Inferior parietal cortex (tissue), 1 donor: ENCODE measurements at regions not wholly inside any gene's neighbourhood (a gene's known extent, or its start where the extent isn't known, plus 50 kb on each side); places are given as distances from the start of the nearest gene placed in this dataset.
"Not testable (repeated sequence)": the region's sequence is repeated elsewhere in the genome, so short reads cannot be mapped to it uniquely, and the experiment has no call there.

Experiments
- DNase-seq: peaks from one replicate; pipeline ENCODE4 v3.0.0-alpha.2; 2016; ENCODE audit errors: extremely low spot score

DNA sequence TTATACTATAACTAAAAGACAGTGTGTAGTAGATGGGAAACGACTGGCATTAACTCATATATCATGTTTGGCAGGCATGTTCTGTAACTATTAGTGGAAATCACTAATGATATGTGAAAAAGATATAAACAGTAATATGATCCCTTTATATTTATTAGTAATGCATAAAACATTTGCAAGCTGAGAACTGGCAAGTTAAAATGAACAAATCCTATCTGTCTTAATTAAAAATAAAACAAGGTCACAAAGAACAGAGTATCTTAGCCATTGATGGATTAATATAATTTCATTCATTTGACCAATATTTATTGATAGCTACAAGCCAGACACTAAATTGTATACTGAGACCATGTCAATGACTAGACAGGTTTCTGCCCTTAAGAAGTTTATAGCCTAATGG lies 154.5 kb downstream of the CRPPA start:
- DNase-seq = no peak

DNA sequence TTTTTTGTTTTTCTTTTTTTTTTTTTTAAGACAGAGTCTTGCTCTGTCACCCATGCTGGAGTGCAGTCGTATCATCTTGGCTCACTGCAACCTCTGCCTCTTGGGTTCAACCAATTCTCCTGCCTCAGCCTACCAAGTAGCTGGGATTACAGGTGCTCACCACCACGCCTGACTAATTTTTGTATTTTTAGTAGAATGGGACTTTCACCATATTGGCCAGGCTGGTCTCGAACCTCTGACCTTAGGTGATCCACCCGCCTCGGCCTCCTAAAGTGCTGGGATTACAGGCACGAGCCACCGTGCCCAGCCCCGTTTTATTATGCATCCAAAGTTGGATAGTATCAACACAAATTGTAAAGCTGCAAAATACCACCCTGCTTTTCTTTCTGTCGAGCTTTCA lies 154.9 kb downstream of the CRPPA start:
- DNase-seq = not testable (repeated sequence)

DNA sequence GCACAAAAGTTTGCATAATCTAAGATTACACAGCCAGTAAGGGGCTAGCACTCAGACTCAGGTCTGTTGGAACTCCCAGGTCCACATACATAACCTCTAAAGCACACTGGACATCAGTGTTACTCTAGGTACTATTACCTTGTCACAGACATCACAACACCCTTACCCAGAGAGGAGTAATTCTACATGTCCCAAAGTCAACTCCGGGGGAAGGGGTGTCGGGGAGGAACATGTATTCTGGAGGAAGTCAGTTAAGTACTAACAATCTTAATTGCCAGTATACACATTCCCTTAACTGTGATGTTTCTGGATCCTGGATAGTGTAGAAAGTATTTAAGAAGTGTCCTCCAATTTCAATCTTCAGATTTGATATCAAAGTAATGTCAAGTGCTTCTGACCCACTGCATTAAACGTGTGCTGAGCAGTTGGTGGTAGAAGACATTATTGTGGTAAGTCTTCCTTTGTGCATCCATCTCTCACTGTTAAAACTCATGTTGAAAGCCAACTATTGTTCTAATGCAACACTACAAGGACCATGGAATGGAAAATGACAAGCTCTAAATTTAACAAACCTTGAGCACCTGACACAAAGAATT lies 155.4 kb downstream of the CRPPA start:
- DNase-seq = no peak

DNA sequence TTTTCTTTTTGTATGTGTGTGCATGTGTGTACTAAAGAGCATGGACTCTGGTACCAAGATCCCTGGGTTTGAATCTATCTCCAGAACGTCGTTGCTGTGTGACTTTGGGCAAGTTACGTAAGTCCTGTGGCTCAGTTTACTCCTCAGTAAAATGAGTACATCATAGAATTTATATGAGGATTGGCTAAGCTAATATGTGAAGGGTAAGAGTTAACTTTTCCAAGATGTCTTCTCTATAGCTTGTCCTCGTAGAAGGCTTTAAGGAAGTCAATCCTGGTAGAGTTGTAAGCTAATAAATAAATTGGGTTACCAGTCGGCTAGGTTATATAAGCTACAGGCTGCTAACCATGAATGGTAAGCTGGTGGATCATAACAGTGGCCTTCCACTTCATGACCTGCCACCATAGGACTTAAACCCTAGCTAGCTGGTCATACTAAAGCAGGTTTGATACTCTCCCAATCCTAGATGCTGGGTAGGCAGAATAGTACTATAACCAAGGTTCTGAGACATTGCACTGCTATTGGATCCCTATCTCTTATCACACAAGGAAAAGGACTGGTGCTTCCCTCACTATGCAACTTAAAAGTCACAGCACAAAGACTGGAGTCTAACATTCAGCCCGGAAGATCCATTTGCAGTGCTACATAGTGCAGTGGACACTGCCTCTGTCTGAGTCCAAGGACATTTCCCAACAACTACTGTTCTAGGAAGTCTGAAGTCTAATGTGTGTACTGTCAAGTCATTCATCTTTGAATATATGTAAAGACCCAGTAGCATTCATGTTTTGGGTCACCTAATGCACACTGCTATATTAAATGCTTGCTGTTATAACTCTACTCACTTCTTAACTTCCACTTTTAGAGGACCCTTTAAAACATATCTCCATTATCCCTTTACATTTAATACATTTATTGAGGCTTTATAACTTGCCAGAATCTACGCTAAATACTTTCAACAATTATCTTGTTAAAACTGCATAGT lies 156.2 kb downstream of the CRPPA start:
- DNase-seq = no peak

DNA sequence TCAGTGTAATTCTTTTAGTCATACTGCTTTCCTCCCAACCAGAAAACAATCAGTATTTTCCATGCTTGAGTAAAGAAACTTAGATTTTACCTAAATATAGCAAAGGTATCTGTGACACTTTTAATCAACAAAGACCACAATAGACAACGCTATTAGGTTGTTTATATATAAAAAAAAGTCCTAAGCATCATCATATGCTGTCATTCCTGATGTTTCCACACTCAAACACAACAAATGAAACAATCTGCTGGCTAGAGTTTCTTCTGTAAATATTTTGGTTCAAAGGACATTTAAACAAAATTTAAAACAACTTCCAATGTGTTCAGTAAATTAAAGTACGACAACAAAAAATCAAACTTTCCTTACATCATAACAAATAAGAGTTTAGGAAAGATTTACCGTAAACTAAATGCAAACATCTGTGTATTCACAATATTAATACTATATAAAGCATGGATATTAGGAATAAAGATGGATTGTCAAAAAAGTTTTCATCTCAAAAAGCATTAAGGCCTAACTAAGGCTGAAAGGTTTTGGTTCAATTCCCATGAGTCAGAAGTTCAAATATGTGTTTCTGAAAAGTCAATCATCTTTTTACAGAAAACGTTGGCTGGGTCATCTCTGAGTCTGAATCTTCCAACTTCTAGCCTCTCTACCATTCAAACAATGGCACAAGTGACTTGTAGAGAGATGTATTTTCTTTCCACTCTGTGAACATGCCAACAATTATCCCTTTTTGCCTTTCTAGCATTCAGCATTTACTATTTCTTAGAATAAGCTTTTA lies 157.1 kb downstream of the CRPPA start:
- no peak for DNase-seq

DNA sequence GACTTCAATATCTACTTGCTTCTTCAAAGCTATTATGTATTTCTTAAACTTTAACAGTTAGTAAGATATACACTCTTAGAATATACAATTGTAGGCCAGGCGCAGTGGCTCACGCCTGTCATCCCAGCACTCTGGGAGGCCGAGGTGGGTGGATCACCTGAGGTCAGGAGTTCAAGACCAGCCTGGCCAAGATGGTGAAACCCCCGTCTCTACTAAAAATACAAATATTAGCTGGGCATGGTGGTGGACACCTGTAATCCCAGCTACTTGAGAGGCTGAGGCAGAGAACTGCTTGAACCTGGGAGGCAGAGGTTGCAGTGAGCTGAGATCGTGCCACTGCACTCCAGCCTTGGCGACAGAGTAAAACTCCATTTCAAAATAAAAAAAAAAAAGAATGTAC lies 158.0 kb downstream of the CRPPA start:
- not testable (repeated sequence) for DNase-seq

DNA sequence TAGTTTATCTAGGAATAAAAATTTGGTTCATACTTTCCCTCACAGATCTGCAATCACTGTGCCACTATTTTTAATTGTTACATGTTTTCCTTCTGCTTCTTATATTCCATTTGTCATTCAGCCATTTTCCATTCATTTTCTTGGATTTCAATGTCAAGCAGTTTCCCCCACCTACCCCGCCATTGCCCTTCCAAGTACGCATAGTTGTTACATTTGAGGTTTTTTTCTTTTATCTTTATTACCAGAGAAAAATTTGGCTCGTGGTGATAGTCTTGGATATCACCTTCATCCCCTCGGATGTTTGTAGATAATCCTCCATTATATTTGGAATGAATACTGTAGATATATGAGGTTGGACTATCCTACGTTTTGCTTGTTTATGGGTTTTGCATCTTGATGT lies 159.7 kb downstream of the CRPPA start:
- no peak for DNase-seq

DNA sequence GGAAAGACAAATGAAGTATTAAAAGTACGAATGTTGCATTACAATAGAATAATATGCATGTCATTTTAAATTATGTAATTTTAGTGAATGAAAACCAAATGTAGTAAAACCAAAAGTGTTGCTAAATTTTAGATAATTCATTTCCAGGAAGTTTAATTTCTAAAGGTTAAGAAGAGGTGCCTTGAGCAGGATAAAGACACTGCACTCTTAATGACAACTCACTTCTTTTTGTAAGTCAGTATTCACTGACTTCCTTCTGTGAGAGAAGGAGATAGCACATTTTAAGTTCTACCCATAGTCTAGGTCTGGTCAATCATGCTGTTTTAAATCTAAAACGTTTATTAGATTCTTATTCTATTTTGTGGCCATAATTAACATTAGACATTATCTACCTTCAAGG lies 160.2 kb downstream of the CRPPA start:
- no peak for DNase-seq

DNA sequence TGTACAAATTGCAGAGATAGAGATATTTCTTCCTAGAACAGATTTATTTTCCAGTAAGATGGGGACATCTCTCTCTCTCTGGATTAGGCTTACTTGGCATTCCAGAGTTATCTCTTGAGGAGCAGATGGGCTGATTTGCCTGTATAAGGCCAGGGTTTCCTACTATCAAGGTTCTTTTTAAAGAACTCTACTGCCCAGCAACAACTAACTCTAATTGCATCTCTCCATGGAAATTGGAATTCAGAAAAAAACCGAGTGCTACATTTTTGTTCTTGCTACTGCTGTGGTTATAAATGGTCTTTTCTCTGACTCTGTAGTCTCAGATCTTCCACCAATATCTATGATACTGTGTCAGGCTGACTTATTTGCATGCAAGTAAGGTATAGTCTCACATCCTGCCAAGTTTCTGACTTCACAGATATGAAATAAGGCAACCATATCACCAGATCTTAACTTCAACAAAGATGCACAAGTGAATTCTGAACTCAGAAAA lies 161.1 kb downstream of the CRPPA start:
- no peak for DNase-seq

DNA sequence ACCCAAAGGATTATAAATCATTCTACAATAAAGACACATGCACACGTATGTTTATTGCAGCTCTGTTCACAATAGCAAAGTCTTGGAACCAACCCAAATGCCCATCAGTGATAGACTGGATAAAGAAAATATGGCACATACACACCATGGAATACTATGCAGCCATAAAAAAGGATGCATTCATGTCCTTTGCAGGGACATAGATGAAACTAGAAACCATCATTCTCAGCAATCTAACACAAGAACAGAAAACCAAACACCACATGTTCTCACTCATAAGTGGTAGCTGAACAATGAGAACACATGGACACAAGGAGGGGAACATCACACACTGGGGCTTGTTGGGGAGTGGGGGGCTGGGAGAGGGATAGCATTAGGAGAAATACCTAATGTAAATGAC lies 164.9 kb downstream of the CRPPA start:
- not testable (repeated sequence) for DNase-seq

DNA sequence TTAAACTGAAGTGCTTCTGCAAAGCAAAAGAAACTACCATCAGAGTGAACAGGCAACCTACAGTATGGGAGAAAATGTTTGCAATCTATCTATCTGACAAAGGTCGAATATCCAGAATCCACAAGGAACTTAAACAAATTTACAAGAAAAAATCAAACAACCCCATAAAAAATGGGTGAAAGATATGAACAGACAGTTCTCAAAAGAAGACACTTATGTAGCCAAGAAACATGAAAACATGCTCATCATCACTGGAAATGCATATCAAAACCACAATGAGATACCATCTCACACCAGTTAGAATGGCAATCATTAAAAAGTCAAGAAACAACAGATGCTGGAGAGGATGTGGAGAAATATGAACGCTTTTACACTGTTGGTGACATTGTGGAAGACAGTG lies 165.4 kb downstream of the CRPPA start:
- not testable (repeated sequence) for DNase-seq

DNA sequence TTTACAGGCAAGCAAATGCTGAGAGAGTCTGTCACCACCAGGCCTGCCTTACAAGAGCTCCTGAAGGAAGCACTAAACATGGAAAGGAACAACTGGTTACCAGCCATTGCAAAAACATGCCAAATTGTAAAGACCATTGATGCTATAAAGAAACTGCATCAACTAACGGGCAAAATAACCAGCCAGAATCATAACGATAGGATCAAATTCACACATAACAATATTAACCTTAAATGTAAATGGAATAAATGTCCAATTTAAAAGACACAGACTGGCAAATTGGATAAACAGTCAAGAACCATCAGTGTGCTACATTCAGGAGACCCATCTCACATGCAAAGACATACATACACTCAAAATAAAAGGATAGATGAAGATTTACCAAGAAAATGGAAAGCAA lies 170.7 kb downstream of the CRPPA start:
- not testable (repeated sequence) for DNase-seq

DNA sequence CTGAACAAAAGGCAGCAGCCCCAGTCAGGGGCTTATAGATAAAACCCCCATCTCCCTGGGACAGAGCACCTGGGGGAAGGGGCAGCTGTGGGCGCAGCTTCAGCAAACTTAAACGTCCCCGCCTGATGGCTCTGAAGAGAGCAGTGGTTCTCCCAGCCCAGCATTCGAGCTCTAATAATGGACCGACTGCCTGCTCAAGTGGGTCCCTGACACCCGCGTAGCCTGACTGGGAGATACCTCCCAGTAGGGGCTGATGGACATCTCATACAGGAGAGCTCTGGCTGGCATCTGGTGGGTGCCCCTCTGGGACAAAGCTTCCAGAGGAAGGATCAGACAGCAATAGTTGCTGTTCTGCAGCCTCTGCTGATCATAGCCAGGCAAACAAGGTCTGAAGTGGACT lies 172.1 kb downstream of the CRPPA start:
- not testable (repeated sequence) for DNase-seq

DNA sequence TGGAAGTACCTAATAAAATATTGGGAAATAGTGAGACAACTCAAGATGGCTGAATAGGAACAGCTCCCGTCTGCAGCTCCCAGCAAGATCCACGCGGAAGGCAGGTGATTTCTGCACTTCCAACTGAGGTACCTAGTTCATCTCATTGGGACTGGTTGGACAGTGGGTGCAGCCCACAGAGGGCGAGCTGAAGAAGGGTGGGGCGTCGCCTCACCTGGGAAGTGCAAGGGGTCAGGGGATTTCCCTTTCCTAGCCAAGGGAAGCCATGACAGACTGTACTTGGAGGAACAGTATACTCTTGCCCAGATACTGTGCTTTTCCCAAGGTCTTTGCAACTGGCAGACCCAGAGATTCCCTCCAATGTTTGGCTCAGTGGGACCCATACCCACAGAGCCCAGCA lies 172.8 kb downstream of the CRPPA start:
- DNase-seq = not testable (repeated sequence)

DNA sequence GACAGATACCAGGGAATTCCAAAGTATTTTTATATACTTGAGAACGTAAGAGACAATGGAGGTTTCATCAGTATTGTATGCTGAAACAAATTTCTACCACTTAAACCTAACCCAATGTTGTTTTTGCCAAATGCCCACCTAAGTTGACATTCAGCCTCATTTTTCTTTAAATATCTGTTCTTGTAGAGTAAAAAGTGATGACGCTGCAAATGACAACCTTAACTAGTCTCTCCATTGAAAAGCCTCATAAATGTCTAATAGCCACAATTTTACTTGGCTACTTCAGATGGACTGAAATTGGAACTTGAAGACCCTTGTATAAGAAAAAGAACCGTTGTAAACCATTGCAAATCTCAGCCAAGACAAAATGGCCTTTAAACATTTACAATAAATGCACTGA lies 176.9 kb downstream of the CRPPA start:
- DNase-seq = no peak

DNA sequence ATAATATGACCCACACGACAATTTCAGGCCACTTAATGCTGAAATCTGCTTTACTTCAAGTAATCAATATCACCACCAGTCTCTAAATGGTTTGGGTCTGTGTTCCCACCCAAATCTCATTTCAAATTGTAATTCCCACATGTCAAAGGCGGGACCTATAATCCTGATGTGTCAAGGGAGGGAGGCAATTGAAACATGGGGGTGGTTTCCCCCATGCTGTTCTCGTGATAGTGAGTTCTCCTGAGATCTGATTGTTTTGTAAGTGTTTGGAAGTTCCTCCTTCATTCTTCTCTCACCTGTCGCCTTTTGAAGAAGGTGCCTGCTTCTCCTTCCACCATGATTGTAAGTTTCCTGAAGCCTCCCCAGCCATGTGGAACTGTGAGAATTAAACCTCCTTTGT lies 178.4 kb downstream of the CRPPA start:
- DNase-seq = no peak

DNA sequence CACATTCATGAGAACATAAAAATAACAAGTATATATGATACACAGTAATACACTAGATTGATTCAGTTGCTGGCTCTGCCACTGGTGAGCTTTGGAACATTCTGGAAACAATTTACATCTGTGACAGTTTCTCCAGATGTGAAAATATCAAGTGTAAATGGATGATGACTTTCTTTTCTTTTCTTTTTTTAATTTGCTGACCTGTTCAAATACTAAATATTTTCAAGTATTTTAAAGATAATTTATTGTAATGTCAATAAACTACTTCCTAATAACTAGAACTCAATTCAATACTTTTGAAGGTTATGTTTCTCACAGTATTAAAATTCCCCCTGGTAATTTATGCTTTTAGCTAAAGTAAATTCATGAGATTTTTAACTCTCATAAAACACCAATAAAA lies 180.3 kb downstream of the CRPPA start:
- DNase-seq = no peak

DNA sequence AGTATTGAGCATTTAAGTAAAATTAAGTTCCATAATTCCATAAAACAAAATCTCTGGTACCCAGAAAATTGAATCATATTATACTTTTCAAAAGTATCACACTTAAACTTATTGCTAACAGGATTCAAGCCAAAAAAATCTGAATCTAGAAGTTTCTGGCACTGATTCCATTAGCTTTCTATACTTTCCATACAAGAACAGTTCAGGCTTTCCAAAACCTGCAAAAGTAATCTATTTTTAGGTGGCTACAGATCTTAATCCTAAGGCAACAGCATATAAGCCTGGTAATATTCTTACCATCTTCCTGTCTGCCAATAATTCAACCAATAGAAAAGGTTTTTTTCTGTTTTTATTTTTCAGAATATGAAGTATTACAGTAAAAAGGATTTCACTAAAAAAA lies 185.0 kb downstream of the CRPPA start:
- DNase-seq = no peak

DNA sequence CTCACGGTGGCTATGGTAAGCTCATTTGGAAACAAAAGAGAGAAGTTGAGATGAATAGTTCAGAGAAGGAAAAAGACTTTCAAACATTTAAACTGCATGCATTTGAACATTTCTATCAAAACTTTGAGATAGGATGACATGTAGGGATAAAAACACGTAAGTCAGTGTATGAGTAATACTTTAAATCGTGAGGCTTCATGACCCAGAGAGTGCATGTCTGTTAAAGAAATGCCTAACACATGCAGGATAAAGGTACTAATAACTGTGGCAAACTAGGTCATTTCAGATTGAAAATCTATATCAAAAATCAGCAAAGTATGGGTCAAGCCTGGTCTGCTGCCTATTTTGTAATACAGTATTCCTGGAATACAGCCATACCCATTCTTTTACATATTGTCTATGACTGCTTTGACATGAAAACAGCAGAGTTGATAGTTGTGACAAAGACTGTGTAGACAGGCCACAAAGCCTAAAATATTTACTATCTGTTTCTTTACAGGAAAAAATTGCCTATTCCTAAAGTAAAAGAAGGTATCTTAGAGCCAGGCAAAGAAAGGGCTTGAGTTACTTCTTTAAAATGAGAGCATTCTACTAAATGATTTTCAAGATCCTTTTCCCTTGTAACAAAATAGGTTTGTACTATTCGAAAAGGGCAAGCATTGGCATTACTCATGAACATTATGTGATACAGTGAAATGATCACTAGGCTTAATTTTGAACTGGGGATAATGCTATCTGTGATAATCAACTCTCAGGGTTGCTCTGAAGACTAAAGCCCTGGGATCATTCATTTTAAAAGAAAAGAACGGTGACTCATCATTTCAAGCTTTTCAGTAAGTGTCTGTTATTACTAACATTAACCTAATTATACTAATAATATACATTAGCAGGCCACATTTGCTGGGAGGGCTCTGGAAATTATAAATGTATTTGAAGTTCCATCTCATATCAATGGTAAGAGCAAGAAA lies 185.9 kb downstream of the CRPPA start:
- no peak for DNase-seq

DNA sequence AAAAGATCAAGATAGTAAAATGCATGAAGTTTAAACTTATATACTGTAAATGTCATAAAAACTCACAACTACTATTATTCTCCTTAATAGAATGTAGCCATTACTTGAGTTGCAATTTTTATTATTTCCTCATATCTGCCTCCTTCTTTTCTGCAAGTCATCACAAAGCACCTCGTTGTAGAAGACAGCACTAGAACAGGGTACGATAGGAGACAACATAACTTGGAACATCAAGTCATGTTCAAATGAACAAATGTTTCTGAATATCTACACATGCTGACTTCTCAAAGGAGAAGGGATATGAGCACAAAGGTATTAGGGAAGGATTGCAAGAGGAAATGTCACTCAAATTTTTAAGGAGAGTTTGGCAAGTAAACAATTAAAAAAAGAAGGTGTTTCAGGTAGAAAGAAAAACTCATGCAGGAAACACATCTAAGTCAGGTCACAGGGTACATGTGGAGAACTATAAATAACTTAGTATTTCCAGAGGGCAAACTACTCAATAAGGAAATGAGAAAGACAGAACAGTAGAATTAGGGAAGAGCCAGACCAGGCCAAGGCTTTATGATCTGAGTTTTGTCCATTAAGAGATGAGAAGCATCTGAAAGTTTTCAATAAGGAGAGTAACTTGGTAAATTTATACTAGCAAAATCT lies 186.7 kb downstream of the CRPPA start:
- DNase-seq = no peak

DNA sequence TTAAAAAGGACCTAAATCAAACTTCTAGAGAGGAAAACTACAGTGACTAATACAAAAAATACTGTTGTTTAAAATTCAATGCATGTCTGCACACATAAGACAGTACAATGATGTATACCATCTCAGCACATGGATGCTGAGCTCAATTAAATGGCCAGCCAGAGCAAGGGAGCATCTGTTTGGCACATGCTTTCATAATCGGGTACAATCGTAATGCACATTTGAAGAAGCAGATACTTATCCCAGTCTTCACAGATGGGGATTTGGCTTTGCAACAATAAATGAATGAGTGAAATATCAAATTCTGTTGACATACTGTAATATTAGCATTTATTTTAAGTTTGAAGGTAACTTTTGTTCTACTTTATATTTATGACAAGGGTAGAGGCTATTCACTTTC lies 187.8 kb downstream of the CRPPA start:
- DNase-seq = no peak
